Amygdala (tissue), 56 donors: ENCODE measurements at regions not wholly inside any gene's neighbourhood (a gene's known extent, or its start where the extent isn't known, plus 50 kb on each side); places are given as distances from the start of the nearest gene placed in this dataset.

ENCODE experiments used
- DNase-seq, 56 donors: peaks; one replicate each; lab custom pipeline; 2025; lab: John Stamatoyannopoulos, UW

DNA sequence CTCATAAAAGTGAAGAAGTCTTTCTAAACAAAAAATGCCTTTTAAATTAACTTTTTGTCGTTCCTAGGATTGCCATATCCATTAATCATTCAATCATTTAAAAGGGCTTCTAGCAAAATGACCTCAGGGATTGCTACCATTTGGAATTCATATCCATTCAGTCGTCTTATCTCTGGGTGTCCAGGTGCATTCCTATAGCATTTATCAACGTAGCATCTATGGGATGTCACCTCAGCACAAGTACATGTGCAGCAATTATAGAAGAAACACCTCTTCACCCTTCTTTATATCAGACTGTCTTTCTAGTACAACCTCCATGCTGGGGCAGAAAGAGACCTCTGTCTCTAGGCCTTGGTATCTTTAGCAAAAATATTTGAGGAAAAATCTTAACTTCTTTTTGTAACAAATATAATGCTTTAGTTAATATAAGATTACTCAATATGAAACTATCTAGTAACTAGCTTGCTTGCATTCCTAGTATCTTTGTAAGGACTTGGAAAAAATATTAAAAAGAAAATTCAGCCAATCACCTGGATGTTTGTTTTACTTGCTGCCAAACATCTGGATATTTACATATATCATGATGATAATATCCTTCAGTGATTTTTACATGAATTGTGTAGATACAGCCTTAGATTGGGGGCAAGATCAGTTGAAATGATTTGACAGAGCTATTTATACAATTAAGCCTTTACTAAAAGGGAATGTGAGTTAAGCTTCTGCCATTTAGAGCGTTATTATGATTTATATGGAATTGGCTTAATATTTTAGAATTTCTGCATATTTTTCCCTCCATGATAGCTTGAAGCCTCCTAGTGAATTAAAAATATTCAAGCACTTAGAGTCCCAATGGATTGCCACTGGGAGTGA, 356.8 kb downstream of the HDGFL1 start:
- DNase-seq: no peak

DNA sequence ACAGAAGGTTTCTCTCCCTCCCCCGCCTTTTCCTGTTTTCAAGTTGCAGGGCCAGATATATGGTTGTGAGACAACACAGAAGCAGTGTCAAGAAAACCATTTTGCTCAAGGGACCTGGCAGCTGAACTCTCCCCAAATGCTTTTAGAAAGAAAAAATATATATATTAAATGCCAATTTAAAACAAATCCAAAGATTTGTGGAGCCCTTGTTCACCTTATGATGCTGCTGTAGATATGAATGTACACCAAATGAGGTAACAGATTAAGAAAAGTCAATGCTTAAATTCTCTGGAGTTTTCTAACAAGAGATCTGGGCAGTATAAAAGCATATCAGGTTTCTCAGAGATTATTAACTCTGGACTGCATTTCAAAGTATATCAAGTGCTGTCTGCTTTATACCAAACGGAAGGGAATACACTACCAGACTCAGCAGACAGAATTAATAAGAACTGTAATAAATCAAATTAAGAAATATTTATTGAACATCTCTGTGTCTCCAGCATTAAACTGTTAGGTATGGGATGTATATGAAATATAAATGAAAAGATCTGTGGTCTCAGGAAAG, 357.5 kb downstream of the HDGFL1 start:
- no peak for DNase-seq

DNA sequence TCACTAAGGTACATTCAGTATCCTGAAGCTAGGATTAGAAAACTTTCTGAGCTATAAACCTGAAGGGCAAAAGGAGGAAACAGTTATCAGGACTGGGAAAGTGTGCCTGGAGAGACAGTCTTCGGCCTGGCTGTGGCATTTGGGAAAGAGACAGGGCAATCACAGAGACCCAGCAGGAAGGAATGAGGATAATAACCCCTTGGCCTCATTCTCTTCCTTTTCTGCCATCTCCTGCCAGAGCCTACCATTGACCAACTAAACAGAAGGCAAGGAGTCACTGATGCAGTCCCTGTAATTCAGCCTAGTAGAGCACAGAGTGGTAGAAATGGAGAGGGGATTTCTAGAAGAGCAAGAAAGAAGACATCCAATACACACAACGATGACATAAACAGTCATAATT, 359.4 kb downstream of the HDGFL1 start:
- no peak for DNase-seq

DNA sequence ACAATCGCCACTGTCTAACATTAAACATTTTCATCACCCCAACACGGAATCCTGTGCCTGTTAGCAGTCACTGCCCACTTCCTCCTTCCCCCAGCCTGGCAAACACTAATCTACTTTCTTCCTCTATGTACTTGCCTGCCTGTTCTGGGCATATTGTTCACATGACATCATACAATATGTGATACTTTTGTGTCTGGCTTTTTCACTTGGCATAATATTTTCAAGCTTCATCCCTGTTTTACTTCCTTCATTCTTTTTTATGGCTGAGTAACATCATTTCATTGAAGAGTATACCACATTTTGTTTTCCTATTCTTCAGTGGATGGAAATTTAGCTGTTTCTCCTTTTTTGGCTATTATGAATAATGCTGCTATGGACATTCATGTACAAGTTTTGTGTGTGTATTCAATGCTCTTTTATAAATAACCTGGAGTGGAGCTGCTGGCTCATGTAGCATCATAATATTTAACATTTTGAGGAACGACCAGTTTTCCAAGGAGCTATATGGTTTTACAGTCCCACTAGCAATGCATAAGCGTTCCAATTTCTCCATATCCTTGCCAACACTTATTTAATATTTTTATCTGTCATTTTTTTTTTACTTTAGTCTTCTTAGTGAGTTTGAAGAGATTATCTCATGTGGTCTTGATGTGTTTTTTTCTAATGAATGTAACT, 360.1 kb downstream of the HDGFL1 start:
- no peak for DNase-seq

DNA sequence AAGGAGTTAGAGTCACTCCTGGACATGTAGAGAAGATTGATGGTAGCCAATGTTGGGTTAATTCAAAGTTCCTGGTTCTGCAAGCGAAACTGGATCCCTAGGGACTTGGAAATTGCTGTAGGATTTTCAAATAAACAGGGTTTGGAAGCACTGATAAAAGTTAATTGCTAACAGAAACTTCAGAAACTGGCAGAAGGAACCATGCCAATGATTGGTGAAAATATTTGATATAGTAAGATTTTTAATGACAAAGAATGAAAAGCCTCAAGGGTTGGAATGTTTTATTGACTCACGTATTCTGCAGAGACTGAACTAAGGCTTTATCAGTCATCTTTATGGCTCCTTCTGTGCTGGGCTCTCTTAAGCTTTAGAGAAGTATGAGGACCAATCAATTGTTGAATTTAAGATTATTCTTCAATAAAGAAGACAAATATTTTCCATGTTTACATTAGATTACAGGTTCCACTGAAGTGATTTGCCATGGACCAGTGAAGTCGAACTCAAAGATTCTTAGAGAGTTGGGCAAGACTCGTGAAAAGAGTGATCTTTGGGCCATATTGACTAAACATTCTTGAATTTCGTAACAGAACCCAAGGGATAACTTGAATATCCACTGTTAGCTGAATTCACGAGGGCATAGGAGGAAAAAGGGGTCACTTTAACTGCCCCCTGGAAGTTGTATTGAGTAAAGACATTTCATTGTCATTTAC, 371.4 kb downstream of the HDGFL1 start:
- DNase-seq: no peak

DNA sequence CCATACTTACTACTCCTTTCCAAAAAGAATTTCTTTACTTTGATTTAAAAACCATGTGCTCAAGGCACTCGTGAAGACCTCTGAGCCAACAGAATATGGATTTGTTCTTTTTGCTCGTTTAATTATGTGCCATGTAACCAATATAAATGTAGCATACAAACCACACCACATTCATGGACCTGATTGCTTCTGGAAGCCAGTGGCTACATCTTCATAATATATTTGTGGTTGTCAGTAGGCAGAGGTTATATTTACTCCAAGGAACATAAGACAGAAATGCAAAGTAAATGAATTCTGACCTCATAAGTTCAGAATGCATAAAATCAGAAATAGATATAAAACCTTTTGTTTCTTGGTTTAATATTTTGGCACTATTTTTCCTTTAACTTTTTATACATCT, 373.0 kb downstream of the HDGFL1 start:
- DNase-seq: no peak

DNA sequence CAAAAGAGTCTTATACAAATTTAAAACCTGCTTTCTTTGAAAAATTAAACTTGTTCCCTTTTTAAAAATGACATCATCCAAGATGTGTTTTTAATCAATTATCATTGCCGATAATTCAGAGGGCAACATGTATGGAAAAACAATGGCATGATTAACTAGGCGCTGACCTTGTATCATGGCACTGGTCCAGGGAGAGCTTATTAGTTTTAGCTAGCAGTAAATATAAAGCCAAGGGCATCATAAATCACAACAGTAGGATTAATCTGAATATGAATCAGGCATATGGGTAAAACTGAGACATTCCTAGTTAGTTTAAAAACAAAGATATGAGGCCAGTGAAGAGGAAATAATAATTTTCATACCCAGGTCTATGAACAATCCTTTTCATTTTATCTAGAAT, 374.0 kb downstream of the HDGFL1 start:
- no peak for DNase-seq

DNA sequence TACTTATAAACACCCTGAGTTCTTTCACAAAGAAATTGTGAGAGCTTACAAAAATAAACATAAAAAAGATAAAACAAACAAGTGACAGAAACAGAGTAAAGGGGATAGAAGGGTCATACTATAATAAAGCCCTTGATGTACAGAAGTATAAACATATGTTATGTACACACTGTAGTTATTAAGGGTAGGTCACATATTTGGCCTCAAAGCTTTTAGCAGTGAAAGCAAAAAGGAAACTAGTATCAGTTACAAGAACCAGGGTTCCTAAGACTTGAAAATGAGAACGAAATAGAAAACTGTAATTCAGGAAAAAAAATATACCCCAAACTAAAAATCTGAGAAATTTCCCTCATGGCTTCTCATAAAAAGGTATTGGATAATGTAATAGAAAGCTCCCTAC, 380.6 kb downstream of the HDGFL1 start:
- DNase-seq: no peak

DNA sequence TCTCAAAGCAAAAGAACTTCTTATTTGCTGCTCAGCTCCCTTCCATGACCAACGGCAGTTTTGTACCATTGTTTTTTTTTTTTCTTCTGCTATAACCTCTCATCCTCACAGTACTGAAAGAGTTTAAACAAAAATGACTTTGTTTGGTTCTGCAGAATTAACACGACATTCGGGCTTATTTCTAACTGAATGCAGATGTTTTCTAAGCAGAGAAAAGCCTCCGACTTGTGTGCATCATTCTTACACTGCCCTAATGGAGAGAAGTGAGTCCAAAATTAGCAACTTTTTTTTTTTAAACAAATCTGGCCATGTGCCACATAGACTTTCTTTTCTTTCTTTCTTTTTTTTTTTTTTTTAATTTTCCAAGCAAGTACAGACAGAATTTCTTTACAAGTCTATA, 382.7 kb downstream of the HDGFL1 start:
- DNase-seq: no peak

DNA sequence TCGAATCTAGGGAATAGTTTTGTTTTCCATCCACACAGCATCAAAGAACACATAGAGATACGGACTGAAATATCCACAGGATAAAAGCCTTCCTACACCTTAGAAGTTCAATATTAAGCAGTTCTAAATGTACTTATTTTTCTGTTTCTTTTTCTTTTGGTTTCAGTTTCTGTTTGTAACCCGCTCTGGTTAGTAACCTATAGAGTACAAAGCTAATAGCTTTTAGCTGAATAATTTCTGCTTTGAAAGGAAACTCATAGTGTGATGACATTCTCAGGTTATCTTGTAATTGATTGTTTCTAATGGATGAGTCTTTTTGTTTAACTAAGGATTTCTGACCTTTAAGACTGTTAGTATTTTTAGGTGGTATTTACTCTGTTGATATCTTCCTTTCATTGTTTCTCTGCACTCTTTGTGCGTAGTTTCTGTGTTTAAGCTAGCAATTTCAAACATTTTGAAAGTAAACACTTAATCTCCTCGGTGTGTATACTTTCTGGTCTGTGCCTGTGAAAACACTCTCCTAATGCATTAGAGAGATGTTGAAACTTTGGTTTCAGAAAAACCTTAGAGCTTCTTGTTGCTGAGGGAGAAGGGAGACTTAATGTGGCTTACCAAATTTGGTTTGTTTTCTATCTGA, 385.5 kb downstream of the HDGFL1 start:
- no peak for DNase-seq

DNA sequence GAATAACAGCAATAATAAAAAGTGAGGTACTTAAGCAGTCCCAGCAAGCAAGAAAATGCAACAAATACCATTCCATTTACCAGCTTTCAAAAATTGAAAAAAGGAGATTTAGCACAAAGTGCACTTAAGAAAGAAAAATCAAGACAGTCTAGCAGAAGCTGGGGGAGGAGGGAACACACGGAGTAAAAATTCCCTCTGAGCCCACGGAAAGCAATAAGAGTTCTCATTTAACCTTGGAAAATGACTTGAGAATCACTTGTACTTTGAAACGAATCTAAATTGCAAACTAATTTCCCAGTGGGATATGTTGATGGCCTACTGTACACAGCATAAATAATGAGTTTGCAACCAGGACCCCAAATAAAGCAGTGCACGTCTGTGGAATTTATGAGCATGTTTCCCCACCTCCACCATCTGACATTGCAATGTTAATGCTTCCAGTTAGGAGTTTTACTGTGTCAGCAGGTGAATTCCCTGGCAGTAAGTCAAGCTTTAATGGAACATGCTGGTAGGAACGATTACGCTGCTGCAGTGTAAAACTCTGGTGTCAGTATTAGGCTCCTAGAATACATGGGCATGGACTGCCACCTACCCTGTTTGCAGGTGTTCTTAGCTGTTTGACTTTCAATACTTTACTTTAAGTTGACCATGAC, 386.8 kb downstream of the HDGFL1 start:
- no peak for DNase-seq

DNA sequence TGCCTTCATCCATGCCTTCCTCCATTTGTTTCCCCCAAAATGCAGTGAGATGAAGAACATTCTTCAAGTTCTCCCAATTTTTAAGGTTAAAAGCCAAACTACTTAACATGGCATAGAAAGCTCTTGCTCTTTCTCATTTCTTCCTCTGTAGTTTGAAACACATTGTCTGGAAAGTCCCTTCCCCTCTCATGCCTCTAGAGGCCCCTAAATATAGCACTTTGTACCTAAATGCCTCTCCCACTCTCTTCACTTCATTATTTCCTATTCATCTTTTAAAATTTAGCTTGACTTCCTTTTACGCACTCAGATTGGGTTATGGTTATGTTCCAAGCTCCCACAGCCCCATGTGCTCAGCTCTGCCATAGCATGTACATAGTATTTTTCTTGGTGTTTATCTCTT, 389.3 kb downstream of the HDGFL1 start:
- no peak for DNase-seq

DNA sequence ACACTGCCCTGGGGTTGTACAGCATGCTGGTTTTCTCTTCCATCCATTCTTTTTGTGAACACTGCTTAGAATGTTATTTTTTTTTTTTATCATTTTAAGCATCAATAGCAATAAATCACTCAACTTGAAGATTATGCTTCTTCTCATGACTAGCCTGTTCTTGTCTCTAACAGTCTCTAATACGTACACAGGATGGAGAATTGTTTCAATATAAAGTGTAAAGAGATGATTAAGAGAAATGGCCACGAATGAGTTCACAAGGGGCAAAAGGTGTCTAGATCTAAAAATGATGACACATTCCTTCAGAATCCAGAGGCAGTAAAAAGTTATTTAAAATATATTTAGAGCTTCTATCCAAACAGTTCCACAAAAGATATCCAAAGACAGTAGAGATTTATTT, 390.2 kb downstream of the HDGFL1 start:
- no peak for DNase-seq

DNA sequence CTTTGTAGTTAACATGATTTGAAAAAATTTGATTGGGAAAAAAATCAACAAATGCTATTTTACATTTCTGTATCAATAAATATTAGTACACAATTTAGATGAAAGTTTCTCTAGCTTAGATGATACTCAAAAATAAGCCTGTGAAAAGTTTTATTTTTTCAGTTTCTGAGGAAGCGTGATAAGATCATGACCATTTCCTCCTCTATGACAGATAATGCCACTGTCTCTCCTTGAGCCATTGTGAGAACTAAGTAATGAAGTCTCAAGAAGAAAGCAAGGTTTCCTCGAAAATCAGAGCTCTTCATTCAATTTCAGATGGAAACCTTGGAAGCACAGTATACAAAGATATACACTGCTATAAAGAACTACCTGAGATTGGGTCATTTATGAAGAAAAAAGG, 395.0 kb downstream of the HDGFL1 start:
- DNase-seq: no peak

DNA sequence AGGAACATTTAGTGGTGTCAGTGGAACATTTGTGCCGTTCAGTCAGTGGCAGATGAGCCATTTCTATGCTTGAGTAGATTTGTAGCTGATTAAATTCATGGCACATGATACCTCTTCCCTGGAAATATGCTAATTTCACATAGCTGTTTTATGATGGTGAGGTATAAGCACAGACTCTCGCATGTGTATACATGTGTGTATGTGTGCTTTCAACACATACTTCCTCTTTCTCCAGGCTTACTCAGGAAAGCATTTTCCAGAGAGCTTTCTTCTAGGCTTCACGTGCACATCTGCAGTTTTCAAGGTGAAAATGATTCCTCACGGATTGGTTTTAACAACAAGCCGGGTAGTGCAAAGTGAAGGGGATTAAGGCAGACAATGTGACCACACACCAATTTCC, 396.5 kb downstream of the HDGFL1 start:
- no peak for DNase-seq

DNA sequence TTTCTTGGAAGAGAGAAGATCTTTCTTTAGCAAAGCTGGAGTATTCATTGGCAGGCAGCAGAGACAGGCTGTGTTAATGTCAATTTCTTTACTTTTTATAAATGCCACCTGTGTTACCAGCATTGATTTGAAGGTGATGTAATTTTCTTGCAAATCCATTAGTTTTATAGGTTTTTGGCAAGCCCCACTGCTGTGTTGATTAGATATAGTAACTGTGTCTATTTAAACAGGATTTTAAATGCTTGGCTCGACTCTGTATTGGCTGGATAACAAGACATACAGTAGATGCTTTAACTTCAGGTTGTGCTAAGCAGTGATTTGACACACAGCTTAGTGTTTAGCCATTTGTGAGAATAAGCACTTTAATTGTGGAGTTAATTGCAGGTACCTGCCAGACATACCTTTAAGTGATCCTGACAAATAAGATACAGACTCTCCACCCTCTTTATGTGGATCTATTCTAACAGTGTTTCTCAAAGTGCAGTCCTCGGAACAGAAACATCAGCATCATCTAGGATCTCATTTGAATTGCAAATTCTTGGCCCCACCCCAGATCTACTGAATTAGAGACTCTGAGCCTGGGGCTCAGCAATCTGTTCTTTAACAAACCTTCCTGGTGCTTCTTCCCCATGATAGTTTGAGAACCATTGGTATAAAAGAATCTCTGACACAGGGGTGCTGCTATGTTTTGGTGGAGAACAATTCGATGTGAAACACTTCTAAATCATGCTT, 397.5 kb downstream of the HDGFL1 start:
- no peak for DNase-seq

DNA sequence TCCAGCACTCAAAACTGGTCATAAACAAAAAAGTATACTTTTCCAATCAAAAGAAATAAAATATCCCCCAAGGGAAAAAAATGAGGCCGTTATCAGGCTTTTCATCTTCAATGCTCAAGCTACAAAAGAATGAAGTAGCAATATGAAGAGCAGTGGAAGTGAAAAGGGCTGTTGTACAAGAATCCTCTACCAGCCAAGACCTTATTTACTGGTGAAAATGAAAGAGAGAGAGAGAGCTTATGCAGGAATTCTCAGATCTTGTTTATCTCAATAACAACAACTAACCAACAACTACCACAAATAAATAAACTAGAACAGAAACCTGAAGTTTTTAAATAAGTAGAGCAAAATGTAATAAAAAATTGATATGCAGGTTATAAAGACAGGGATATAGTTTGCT, 400.6 kb downstream of the HDGFL1 start:
- DNase-seq: no peak

DNA sequence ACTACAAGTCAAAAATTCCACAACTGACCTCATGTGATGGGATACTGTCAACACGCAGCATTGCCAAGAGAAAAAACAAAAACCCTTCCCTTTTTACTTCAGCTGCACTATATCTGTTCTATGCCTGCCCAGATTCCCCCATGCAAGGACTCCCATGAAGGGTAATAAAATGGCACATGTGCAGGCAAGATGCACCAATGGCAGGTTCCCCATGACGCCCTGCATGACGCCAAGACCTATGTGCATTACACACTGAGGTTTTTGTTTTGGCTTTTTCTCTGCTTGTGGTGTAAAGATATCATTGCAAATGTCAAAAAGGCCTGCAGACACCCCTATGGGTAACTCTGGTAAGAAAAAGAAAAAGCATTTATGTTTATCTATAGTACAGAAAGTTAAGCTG, 403.4 kb downstream of the HDGFL1 start:
- DNase-seq: no peak

DNA sequence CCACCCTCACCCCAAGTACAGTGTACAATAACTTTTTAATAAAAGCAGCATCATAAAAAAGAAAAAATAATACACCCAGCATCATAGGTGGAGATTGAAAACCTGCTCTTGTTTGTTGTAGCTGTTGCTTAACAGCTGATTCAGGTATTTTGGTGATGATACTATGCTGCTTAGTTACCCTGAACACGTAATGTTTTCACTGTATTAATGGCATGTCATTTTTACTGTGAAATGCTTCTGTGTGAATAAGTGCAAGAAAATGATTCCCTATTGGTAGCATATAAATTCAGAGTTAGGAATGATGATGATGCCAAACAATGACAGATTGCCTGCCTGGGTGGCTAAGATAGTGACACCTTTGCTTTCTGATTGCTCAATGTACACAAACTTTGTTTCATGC, 405.7 kb downstream of the HDGFL1 start:
- no peak for DNase-seq

DNA sequence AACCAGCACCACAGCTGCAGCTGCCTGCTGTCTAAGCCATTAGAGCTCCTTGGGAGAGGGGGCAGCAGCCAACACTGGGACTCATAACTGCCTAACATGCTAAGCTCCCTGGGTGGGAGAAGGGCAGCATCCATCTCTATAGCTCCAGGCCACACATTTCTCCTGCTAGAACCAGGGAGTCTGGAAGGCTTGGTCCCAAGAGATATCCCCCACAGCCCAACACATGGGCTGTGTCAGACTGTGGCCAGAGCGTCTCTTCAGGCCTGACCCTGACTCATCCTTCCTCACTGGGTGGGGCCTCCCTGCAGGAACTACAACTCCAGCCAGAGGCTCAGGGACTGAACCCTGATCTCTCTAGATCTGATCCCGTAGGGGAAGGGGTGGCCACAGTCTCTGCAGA, 411.1 kb downstream of the HDGFL1 start:
- DNase-seq: no peak
